ENCODE measurements at regions not wholly inside any gene's neighbourhood (a gene's known extent, or its start where the extent isn't known, plus 50 kb on each side); places are given as distances from the start of the nearest gene placed in this dataset.

GRCh38 chr4:23584024-23584423 lies 305.8 kb downstream of the PPARGC1A start:
- no peaks in the 10 kb centered on the region for H3K9me2 ChIP-seq (ENCODE audit: insufficient read depth, low read length)
- H3K9me3 ChIP-seq (ENCODE audit: low read length) = no peaks in the 10 kb centered on the region
- TF ChIP-seq POLR2AphosphoS5 (IDR thresholded peaks at IDR 0.05) = no peak
- TF ChIP-seq, protein P1, sequence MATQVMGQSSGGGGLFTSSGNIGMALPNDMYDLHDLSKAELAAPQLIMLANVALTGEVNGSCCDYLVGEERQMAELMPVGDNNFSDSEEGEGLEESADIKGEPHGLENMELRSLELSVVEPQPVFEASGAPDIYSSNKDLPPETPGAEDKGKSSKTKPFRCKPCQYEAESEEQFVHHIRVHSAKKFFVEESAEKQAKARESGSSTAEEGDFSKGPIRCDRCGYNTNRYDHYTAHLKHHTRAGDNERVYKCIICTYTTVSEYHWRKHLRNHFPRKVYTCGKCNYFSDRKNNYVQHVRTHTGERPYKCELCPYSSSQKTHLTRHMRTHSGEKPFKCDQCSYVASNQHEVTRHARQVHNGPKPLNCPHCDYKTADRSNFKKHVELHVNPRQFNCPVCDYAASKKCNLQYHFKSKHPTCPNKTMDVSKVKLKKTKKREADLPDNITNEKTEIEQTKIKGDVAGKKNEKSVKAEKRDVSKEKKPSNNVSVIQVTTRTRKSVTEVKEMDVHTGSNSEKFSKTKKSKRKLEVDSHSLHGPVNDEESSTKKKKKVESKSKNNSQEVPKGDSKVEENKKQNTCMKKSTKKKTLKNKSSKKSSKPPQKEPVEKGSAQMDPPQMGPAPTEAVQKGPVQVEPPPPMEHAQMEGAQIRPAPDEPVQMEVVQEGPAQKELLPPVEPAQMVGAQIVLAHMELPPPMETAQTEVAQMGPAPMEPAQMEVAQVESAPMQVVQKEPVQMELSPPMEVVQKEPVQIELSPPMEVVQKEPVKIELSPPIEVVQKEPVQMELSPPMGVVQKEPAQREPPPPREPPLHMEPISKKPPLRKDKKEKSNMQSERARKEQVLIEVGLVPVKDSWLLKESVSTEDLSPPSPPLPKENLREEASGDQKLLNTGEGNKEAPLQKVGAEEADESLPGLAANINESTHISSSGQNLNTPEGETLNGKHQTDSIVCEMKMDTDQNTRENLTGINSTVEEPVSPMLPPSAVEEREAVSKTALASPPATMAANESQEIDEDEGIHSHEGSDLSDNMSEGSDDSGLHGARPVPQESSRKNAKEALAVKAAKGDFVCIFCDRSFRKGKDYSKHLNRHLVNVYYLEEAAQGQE (IDR thresholded peaks at IDR 0.05; ENCODE audit: borderline replicate concordance) = no peak
- TF ChIP-seq TAF1 (IDR thresholded peaks at IDR 0.05; ENCODE audit: low read depth) = no peak
- no peak for TF ChIP-seq MXI1 (conservative IDR thresholded peaks at IDR 0.05; ENCODE audit: poor library complexity, severe bottlenecking)
- TF ChIP-seq CTCF (IDR thresholded peaks at IDR 0.05; ENCODE audit: poor library complexity, severe bottlenecking) = no peak
- no peak for TF ChIP-seq RAD21 (conservative IDR thresholded peaks at IDR 0.05)
- TF ChIP-seq SMC3 (conservative IDR thresholded peaks at IDR 0.05; ENCODE audit: poor library complexity) = no peak
- no peak for TF ChIP-seq EZH2 (IDR thresholded peaks at IDR 0.05; ENCODE audit: borderline replicate concordance, insufficient read depth, low read length, poor library complexity, severe bottlenecking)
- no peak for TF ChIP-seq EP300 (conservative IDR thresholded peaks at IDR 0.05; ENCODE audit: poor library complexity, severe bottlenecking)
- no peaks in the 10 kb centered on the region for H4K20me1 ChIP-seq (ENCODE audit: insufficient read depth)
- H3K9ac ChIP-seq (ENCODE audit: low read length) = no peak overlapping the region
- H3K4me2 ChIP-seq (ENCODE audit: low read length) = no peak overlapping the region
- H2AFZ ChIP-seq (ENCODE audit: low read depth, low read length) = no peak overlapping the region
- H3K4me3 ChIP-seq (ENCODE audit: low read length) = no peak overlapping the region
- no peak overlapping the region for H3K27ac ChIP-seq (ENCODE audit: low read length)
- H3K36me3 ChIP-seq (ENCODE audit: insufficient read depth, low read length) = no peaks in the 10 kb centered on the region
- H3K27me3 ChIP-seq (ENCODE audit: insufficient read depth, low read depth, low read length) = no peaks in the 10 kb centered on the region
- no peaks in the 10 kb centered on the region for H3F3A ChIP-seq (ENCODE audit: insufficient read depth, low read length, poor library complexity, severe bottlenecking)
- no peaks in the 10 kb centered on the region for H3K79me2 ChIP-seq (replicated peaks; ENCODE audit: insufficient read depth, low read length)

DNA sequence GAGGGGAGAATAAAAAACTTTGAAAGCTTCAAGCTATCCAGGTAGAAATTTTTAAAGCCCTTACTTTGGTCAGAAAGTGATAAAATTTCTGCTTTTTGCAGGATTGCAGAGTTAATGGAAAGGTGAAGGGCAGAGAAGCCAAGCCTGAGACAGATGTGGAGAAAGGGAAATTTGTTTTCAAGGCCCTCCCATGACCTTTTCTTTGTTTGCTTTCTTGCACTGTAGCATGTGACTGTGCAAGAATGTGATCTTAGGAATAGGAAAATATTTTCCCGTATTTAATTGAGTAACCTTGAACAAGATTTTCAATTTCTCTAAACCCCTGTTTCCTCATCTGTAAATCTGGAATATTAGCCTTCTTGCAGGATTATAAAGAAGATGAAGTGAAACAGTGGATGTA lies 307.2 kb downstream of the PPARGC1A start:
- H2AFZ ChIP-seq (ENCODE audit: low read depth, low read length) = no peak overlapping the region
- no peaks in the 10 kb centered on the region for H3F3A ChIP-seq (ENCODE audit: insufficient read depth, low read length, poor library complexity, severe bottlenecking)
- H4K20me1 ChIP-seq (ENCODE audit: insufficient read depth) = no peaks in the 10 kb centered on the region
- H3K27ac ChIP-seq (ENCODE audit: low read length) = no peak overlapping the region
- H3K4me3 ChIP-seq (ENCODE audit: low read length) = no peak overlapping the region
- H3K36me3 ChIP-seq (ENCODE audit: insufficient read depth, low read length) = no peaks in the 10 kb centered on the region
- TF ChIP-seq SMC3 (conservative IDR thresholded peaks at IDR 0.05; ENCODE audit: poor library complexity) (no peak), CTCF (IDR thresholded peaks at IDR 0.05; ENCODE audit: poor library complexity, severe bottlenecking) (no peak), EP300 (conservative IDR thresholded peaks at IDR 0.05; ENCODE audit: poor library complexity, severe bottlenecking) (no peak), TAF1 (IDR thresholded peaks at IDR 0.05; ENCODE audit: low read depth) (no peak), MXI1 (conservative IDR thresholded peaks at IDR 0.05; ENCODE audit: poor library complexity, severe bottlenecking) (no peak), RAD21 (conservative IDR thresholded peaks at IDR 0.05) (no peak), POLR2AphosphoS5 (IDR thresholded peaks at IDR 0.05) (no peak), EZH2 (IDR thresholded peaks at IDR 0.05; ENCODE audit: borderline replicate concordance, insufficient read depth, low read length, poor library complexity, severe bottlenecking) (no peak)
- TF ChIP-seq, protein P1 (IDR thresholded peaks at IDR 0.05; ENCODE audit: borderline replicate concordance) = no peak
- no peaks in the 10 kb centered on the region for H3K9me3 ChIP-seq (ENCODE audit: low read length)
- H3K9ac ChIP-seq (ENCODE audit: low read length) = no peak overlapping the region
- H3K79me2 ChIP-seq (replicated peaks; ENCODE audit: insufficient read depth, low read length) = no peaks in the 10 kb centered on the region
- H3K27me3 ChIP-seq (ENCODE audit: insufficient read depth, low read depth, low read length) = no peaks in the 10 kb centered on the region
- H3K9me2 ChIP-seq (ENCODE audit: insufficient read depth, low read length) = no peaks in the 10 kb centered on the region
- H3K4me2 ChIP-seq (ENCODE audit: low read length) = no peak overlapping the region

Measured in neural cell (in vitro differentiated cells).